ENCODE measurements at regions not wholly inside any gene's neighbourhood (a gene's known extent, or its start where the extent isn't known, plus 50 kb on each side); places are given as distances from the start of the nearest gene placed in this dataset.

DNA sequence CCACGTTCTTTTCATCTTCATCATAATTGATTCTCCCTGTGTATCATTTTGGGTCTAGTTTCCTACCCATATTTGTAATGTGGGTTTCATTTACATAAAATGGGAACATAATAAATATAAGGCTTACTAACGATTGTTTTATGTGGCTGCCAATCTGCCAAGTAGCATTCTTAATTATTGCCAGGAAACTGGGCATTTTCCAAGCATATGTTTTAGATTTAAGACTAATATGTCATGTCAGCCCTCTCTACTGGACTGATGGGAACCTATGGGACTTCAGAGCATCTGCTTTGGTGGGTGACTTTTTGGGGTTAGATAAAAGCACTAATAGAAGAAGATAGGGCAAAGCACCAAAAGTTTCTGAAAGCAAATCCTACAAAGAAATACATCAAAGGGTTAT is 157.5 kb downstream of the TBX18 start:
- H3K4me1 ChIP-seq (ENCODE audit: control insufficient read depth in 1 of 2, insufficient read depth in 2 of 2, low read depth in 1 of 2, low read length in 1 of 2) = peaks cover 0 to 7% of the 10 kb centered on the region in 2 experiments; a peak in 2 of 4 replicates
- ChIA-PET POLR2A (no interaction called here), CTCF (no interaction called here)
- peak overlapping the region in 1 of 2 experiments; percentile 25; a peak in 2 of 4 replicates for H3K27ac ChIP-seq (ENCODE audit: low read depth in 2 of 2, low read length in 1 of 2)
- WGBS (ENCODE audit: low lambda C conversion rate) = 33% methylated on average over 2 of the region's 2 CpGs
- no peak overlapping the region for H3K9ac ChIP-seq
- H3K79me2 ChIP-seq (ENCODE audit: insufficient read depth) = no peaks in the 10 kb centered on the region
- no peaks in the 10 kb centered on the region for H3K9me2 ChIP-seq
- DNase-seq = no peak
- peak overlapping the region; percentile 7 for H3K4me2 ChIP-seq
- H3K4me3 ChIP-seq (ENCODE audit: low read depth in 2 of 2, low read length in 1 of 2) = no peak overlapping the region
- H3K27me3 ChIP-seq (ENCODE audit: insufficient read depth) = no peaks in the 10 kb centered on the region
- H3K9me3 ChIP-seq = no peaks in the 10 kb centered on the region
- H3F3A ChIP-seq (replicated peaks; ENCODE audit: insufficient read depth) = peaks cover 8% of the 10 kb centered on the region
- peak overlapping the region; percentile 9; the same call in 1 of the 2 replicates for H2AFZ ChIP-seq (ENCODE audit: low read depth)
- TF ChIP-seq GABPA (IDR thresholded peaks at IDR 0.05; ENCODE audit: low read depth) = no peak
- no peak for TF ChIP-seq RAD21 (IDR thresholded peaks at IDR 0.05; ENCODE audit: low read length)
- peak; percentile 93 for TF ChIP-seq TCF12 (IDR thresholded peaks at IDR 0.05)
- no peak for TF ChIP-seq SMC3 (IDR thresholded peaks at IDR 0.05; ENCODE audit: low read depth, low read length)
- peak; percentile 79 for TF ChIP-seq PBX3 (IDR thresholded peaks at IDR 0.05)
- no peak for TF ChIP-seq TAF1 (IDR thresholded peaks at IDR 0.05; ENCODE audit: borderline replicate concordance, low read depth, low read length)
- TF ChIP-seq NRF1 (IDR thresholded peaks at IDR 0.05; ENCODE audit: low read depth, low read length) = no peak
- TF ChIP-seq REST (IDR thresholded peaks at IDR 0.05; ENCODE audit: low read depth, low read length) = no peak
- TF ChIP-seq RCOR1 (IDR thresholded peaks at IDR 0.05; ENCODE audit: low read length) = no peak
- TF ChIP-seq NFIC (IDR thresholded peaks at IDR 0.05; ENCODE audit: borderline replicate concordance) = peak; percentile 21; the same call in 1 of the 2 replicates
- TF ChIP-seq EP300 (IDR thresholded peaks at IDR 0.05; ENCODE audit: borderline replicate concordance in 1 of 2, low read depth in 1 of 2, low read length in 1 of 2) = peak in 1 of 2 experiments; percentile 39; a peak in 1 of 4 replicates
- TF ChIP-seq SIN3A (IDR thresholded peaks at IDR 0.05; ENCODE audit: borderline replicate concordance, low read depth, low read length) = no peak
- no peak for TF ChIP-seq ELF1 (IDR thresholded peaks at IDR 0.05)
- no peaks in the 10 kb centered on the region for H4K20me1 ChIP-seq (ENCODE audit: insufficient read depth)
- no peaks in the 10 kb centered on the region for H3K36me3 ChIP-seq (replicated peaks in 1 of 2; ENCODE audit: control insufficient read depth in 1 of 2, insufficient read depth in 2 of 2, low read length in 1 of 2)

- H3K4me3 ChIP-seq (ENCODE audit: low read depth in 2 of 2, low read length in 1 of 2) = no peak overlapping the region
- no peak overlapping the region for H3K9ac ChIP-seq
- peak overlapping the region; percentile 7 to 28; a peak in 1 of 4 replicates for H3K27ac ChIP-seq (ENCODE audit: low read depth in 2 of 2, low read length in 1 of 2)
- TF ChIP-seq NFIC (IDR thresholded peaks at IDR 0.05; ENCODE audit: borderline replicate concordance) (no peak), TCF12 (IDR thresholded peaks at IDR 0.05) (peak; percentile 59)
- no peaks in the 10 kb centered on the region for H3K79me2 ChIP-seq (ENCODE audit: insufficient read depth)
- peaks cover 8% of the 10 kb centered on the region for H3F3A ChIP-seq (replicated peaks; ENCODE audit: insufficient read depth)
- DNase-seq = no peak
- 38% methylated on average over 1 of the region's 1 CpG for WGBS (ENCODE audit: low lambda C conversion rate)
- H3K9me3 ChIP-seq = no peaks in the 10 kb centered on the region
- no peaks in the 10 kb centered on the region for H3K9me2 ChIP-seq
- H3K36me3 ChIP-seq (replicated peaks in 1 of 2; ENCODE audit: control insufficient read depth in 1 of 2, insufficient read depth in 2 of 2, low read length in 1 of 2) = no peaks in the 10 kb centered on the region
- POLR2A ChIA-PET = no interaction called here
- H3K4me2 ChIP-seq = no peak overlapping the region
- no peaks in the 10 kb centered on the region for H3K27me3 ChIP-seq (ENCODE audit: insufficient read depth)
- peak overlapping the region; percentile 66; the same call in 1 of the 2 replicates for H2AFZ ChIP-seq (ENCODE audit: low read depth)
- CTCF ChIA-PET = no interaction called here
- H4K20me1 ChIP-seq (ENCODE audit: insufficient read depth) = no peaks in the 10 kb centered on the region
- H3K4me1 ChIP-seq (ENCODE audit: control insufficient read depth in 1 of 2, insufficient read depth in 2 of 2, low read depth in 1 of 2, low read length in 1 of 2) = peaks cover 0 to 7% of the 10 kb centered on the region in 2 experiments; a peak in 2 of 4 replicates
Measured at GRCh38 chr6:84605298-84605697, 159.1 kb downstream of the TBX18 start.
